Gastrocnemius medialis (tissue), 4 donors: ENCODE measurements at regions not wholly inside any gene's neighbourhood (a gene's known extent, or its start where the extent isn't known, plus 50 kb on each side); places are given as distances from the start of the nearest gene placed in this dataset.
"Not testable (repeated sequence)": the region's sequence is repeated elsewhere in the genome, so short reads cannot be mapped to it uniquely, and the experiment has no call there.

Experiments
- POLR2A ChIP-seq, 2 donors: fragments of 450-650 bp; IDR thresholded peaks; one replicate each; pipeline ENCODE4 v1.6.1; 2017; ENCODE audit warnings: antibody characterized with exemption in 2 of 2, mild to moderate bottlenecking in 2 of 2, moderate library complexity in 2 of 2
- TF ChIP-seq, protein P1 (sequence below), 5 experiments: fragments of 450-650 bp in 3 of 5; fragments of 200-600 bp in 2 of 5; sonication (generic) in 2 of 5; IDR thresholded peaks in 4 of 5; conservative IDR thresholded peaks in 1 of 5; 1 replicate in 4 of 5; 2 replicates in 1 of 5; pipeline ENCODE4 v1.5.1; 2016 to 2019; ENCODE audit warnings: antibody characterized with exemption in 5 of 5, mild to moderate bottlenecking in 3 of 5, moderate library complexity in 3 of 5

DNA sequence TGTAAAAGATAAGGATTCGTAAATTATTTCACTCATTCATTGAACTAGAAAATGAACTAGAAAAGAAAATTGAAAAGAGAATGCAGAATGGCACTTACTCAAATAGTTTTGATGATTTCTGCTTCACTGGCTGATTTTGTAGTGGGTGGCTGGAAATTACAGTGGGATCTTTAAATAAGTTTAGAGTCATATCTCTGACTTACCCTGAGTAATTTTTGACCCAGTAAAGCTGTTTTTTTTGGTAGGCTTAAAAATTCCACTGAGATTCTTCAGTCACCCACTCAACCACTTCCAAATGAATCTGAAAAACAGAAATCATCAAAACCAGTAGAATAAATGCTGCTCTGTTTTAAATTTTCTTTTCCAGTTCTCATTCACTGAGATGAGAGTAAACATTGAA is 604.5 kb downstream of the TUBA3C start:
- TF ChIP-seq, protein P1, sequence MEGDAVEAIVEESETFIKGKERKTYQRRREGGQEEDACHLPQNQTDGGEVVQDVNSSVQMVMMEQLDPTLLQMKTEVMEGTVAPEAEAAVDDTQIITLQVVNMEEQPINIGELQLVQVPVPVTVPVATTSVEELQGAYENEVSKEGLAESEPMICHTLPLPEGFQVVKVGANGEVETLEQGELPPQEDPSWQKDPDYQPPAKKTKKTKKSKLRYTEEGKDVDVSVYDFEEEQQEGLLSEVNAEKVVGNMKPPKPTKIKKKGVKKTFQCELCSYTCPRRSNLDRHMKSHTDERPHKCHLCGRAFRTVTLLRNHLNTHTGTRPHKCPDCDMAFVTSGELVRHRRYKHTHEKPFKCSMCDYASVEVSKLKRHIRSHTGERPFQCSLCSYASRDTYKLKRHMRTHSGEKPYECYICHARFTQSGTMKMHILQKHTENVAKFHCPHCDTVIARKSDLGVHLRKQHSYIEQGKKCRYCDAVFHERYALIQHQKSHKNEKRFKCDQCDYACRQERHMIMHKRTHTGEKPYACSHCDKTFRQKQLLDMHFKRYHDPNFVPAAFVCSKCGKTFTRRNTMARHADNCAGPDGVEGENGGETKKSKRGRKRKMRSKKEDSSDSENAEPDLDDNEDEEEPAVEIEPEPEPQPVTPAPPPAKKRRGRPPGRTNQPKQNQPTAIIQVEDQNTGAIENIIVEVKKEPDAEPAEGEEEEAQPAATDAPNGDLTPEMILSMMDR (IDR thresholded peaks at IDR 0.05 in 4 of 5, conservative IDR thresholded peaks at IDR 0.05 in 1 of 5) = not testable (repeated sequence)
- not testable (repeated sequence) for TF ChIP-seq POLR2A (IDR thresholded peaks at IDR 0.05)
